OCI-LY7 (cell line): ENCODE measurements at regions not wholly inside any gene's neighbourhood (a gene's known extent, or its start where the extent isn't known, plus 50 kb on each side); places are given as distances from the start of the nearest gene placed in this dataset.

Source experiments
- BruUV-seq: library from RNA; stranded (reverse); fragments of 400-500 nt; replicated peaks from 2 replicates; lab custom pipeline; 2021; lab: Mats Ljungman, UMichigan
- CTCF ChIA-PET: fragments of 300-600 bp; sonication (Branson Sonifier 250); formaldehyde crosslinking; loops from one replicate; lab custom pipeline; 2022; ENCODE audit warnings: antibody characterized with exemption; ENCODE audit not compliant: unreplicated experiment; lab: Charles Lee
- POLR2A ChIA-PET: fragments of 300-600 bp; sonication (Branson Sonifier 250); formaldehyde crosslinking; loops from one replicate; lab custom pipeline; 2022; ENCODE audit warnings: antibody characterized with exemption; lab: Charles Lee
- DNase-seq: peaks from one replicate; pipeline ENCODE4 v3.0.0-alpha.2; 2015; ENCODE audit warnings: low spot score
- H2AFZ ChIP-seq: fragments of 200-600 bp; sonication (generic), shearing (Covaris generic); 2 replicates; pipeline ENCODE4 v1.6.1; 2014; ENCODE audit warnings: mild to moderate bottlenecking, antibody characterized with exemption, low read length, moderate library complexity
- H3K27ac ChIP-seq: fragments of 200-600 bp; sonication (generic); 2 replicates; pipeline ENCODE4 v1.5.1; 2014; ENCODE audit warnings: mixed run types, low read depth, mild to moderate bottlenecking, moderate library complexity, low read length, inconsistent platforms; ENCODE audit not compliant: poor library complexity, severe bottlenecking
- H3K36me3 ChIP-seq: fragments of 200-600 bp; sonication (generic); 2 replicates; pipeline ENCODE4 v1.6.1; 2014; ENCODE audit warnings: mild to moderate bottlenecking, antibody characterized with exemption, low read length, moderate library complexity, mixed read lengths; ENCODE audit not compliant: insufficient read depth
- H3K4me1 ChIP-seq: fragments of 200-600 bp; sonication (generic); 2 replicates; pipeline ENCODE4 v1.5.1; 2014; ENCODE audit warnings: mild to moderate bottlenecking, low read length; ENCODE audit not compliant: insufficient read depth, poor library complexity, severe bottlenecking
- H3K4me2 ChIP-seq: fragments of 200-600 bp; sonication (generic); 2 replicates; pipeline ENCODE4 v1.6.1; 2014; ENCODE audit warnings: mild to moderate bottlenecking, low read length
- H3K4me3 ChIP-seq: fragments of 200-600 bp; sonication (generic); 2 replicates; pipeline ENCODE4 v1.5.1; 2014; ENCODE audit warnings: mild to moderate bottlenecking, low read depth, low read length; ENCODE audit not compliant: poor library complexity, severe bottlenecking
- H3K79me2 ChIP-seq: fragments of 200-600 bp; sonication (generic); 2 replicates; pipeline ENCODE4 v1.6.1; 2016; ENCODE audit warnings: low read depth, mild to moderate bottlenecking, low read length, moderate library complexity, mixed read lengths; ENCODE audit not compliant: insufficient read depth
- H3K9me2 ChIP-seq: fragments of 200-600 bp; sonication (generic); 2 replicates; pipeline ENCODE4 v1.6.1; 2016; ENCODE audit warnings: mild to moderate bottlenecking, low read length, mixed read lengths; ENCODE audit not compliant: insufficient read depth
- H3K9me3 ChIP-seq: fragments of 200-600 bp; sonication (generic); 2 replicates; pipeline ENCODE4 v1.6.1; 2014; ENCODE audit warnings: mild to moderate bottlenecking, mixed run types, low read length, mixed read lengths
- H4K20me1 ChIP-seq: fragments of 200-600 bp; sonication (generic); 2 replicates; pipeline ENCODE4 v1.6.1; 2014; ENCODE audit warnings: mild to moderate bottlenecking, antibody characterized with exemption, low read length, moderate library complexity, mixed read lengths; ENCODE audit not compliant: insufficient read depth
- CTCF ChIP-seq: fragments of 200-600 bp; sonication (generic); conservative IDR thresholded peaks from 2 replicates; pipeline ENCODE4 v1.5.1; 2014; ENCODE audit warnings: mild to moderate bottlenecking, antibody characterized with exemption, low read length, moderate library complexity, mixed read lengths
- EZH2phosphoT487 ChIP-seq: fragments of 200-600 bp; sonication (generic); IDR thresholded peaks from 2 replicates; pipeline ENCODE4 v1.6.1; 2018; ENCODE audit warnings: low read depth, borderline replicate concordance, mild to moderate bottlenecking, mixed run types, antibody characterized with exemption, low read length, moderate library complexity, mixed read lengths
- intact Hi-C: fragments of 100-400 bp; cut with micrococcal nuclease; formaldehyde crosslinking; loops from one replicate; pipeline ENCODE4 v1.10.0; 2022; ENCODE audit not compliant: unreplicated experiment

- no peak for TF ChIP-seq CTCF
- DNase-seq, result no peak
- Histone ChIP-seq H3K27ac (no peak overlapping the region), H3K4me1 (no peaks in the 10 kb centered on the region), H3K4me3 (no peak overlapping the region), H3K9me2 (no peaks in the 10 kb centered on the region), H3K36me3 (no peaks in the 10 kb centered on the region), H3K79me2 (no peaks in the 10 kb centered on the region), H3K4me2 (no peak overlapping the region), H2AFZ (no peak overlapping the region), H4K20me1 (no peaks in the 10 kb centered on the region), H3K9me3 (no peaks in the 10 kb centered on the region)
- intact Hi-C loops, result no loop called here
- no TSS peak for BruUV-seq
- CTCF ChIA-PET, result no interaction called here
- POLR2A ChIA-PET, result interaction anchor here (0.5 kb wide), 1 partner anchor 1537 kb away, joined by 6 read pairs; no protein-coding TSS in a partner anchor
These were observed 207.3 kb upstream of the MTNR1B start for GRCh38 chr11:92762121-92762540.

GRCh38 chr11:92763336-92763735 is 206.1 kb upstream of the MTNR1B start:
- no peak for DNase-seq
- Histone ChIP-seq H2AFZ (no peak overlapping the region), H3K36me3 (no peaks in the 10 kb centered on the region), H3K9me2 (no peaks in the 10 kb centered on the region), H4K20me1 (no peaks in the 10 kb centered on the region), H3K27ac (no peak overlapping the region), H3K4me2 (no peak overlapping the region), H3K79me2 (no peaks in the 10 kb centered on the region), H3K4me3 (no peak overlapping the region), H3K4me1 (no peaks in the 10 kb centered on the region), H3K9me3 (no peaks in the 10 kb centered on the region)
- intact Hi-C loops, result no loop called here
- CTCF ChIA-PET, result no interaction called here
- BruUV-seq, result no TSS peak
- POLR2A ChIA-PET, result no interaction called here
- TF ChIP-seq EZH2phosphoT487, result no peak
- TF ChIP-seq CTCF, result no peak

GRCh38 chr11:92764128-92764527 is 205.3 kb upstream of the MTNR1B start:
- intact Hi-C loops, result no loop called here
- no peak overlapping the region for H3K27ac ChIP-seq
- no peak overlapping the region for H3K4me2 ChIP-seq
- H3K79me2 ChIP-seq, result no peaks in the 10 kb centered on the region
- no peak for TF ChIP-seq EZH2phosphoT487
- no peak for TF ChIP-seq CTCF
- no peak overlapping the region for H3K4me3 ChIP-seq
- no peak for DNase-seq
- POLR2A ChIA-PET, result no interaction called here
- H3K36me3 ChIP-seq, result no peaks in the 10 kb centered on the region
- no peaks in the 10 kb centered on the region for H3K4me1 ChIP-seq
- no peak overlapping the region for H2AFZ ChIP-seq
- no peaks in the 10 kb centered on the region for H4K20me1 ChIP-seq
- no peaks in the 10 kb centered on the region for H3K9me3 ChIP-seq
- BruUV-seq, result no TSS peak
- CTCF ChIA-PET, result no interaction called here
- H3K9me2 ChIP-seq, result no peaks in the 10 kb centered on the region
